HL-60 (cell line): ENCODE measurements at regions not wholly inside any gene's neighbourhood (a gene's known extent, or its start where the extent isn't known, plus 50 kb on each side); places are given as distances from the start of the nearest gene placed in this dataset.

Source experiments
- DNase-seq, 2 experiments: peaks; one replicate each; pipeline ENCODE4 v3.0.0-alpha.2; 2010 to 2020; ENCODE audit warnings: low read depth in 1 of 2, low spot score in 1 of 2
- H3K27ac ChIP-seq: fragments of 250-450 bp; sonication (Bioruptor Pico); replicated peaks from 2 replicates; pipeline ENCODE4 v1.5.1; 2020; ENCODE audit warnings: mild to moderate bottlenecking, moderate library complexity
- H3K27me3 ChIP-seq: fragments of 250-450 bp; sonication (Bioruptor Pico); 2 replicates; pipeline ENCODE4 v1.5.1; 2021; ENCODE audit warnings: mild to moderate bottlenecking, moderate library complexity; ENCODE audit not compliant: insufficient read depth, poor library complexity, severe bottlenecking
- H3K4me3 ChIP-seq: replicated peaks from 2 replicates; pipeline ENCODE4 v1.5.1; 2011; ENCODE audit warnings: mild to moderate bottlenecking, control low read depth, low read length; ENCODE audit not compliant: insufficient read depth
- GABPA ChIP-seq: IDR thresholded peaks from 2 replicates; pipeline ENCODE4 v1.6.1; 2012; ENCODE audit warnings: low read depth
- POLR2AphosphoS5 ChIP-seq: IDR thresholded peaks from 2 replicates; pipeline ENCODE4 v1.6.1; 2012; ENCODE audit warnings: low read depth
- SPI1 ChIP-seq: IDR thresholded peaks from 2 replicates; pipeline ENCODE4 v1.6.1; 2012; ENCODE audit warnings: low read depth, mild to moderate bottlenecking, borderline replicate concordance
- TF ChIP-seq, protein P1 (sequence below): IDR thresholded peaks from 2 replicates; pipeline ENCODE4 v1.6.1; 2012; ENCODE audit warnings: low read depth; ENCODE audit not compliant: insufficient replicate concordance
- TF ChIP-seq, protein P2 (sequence below): IDR thresholded peaks from one replicate; pipeline ENCODE4 v1.5.1; 2011; ENCODE audit warnings: low read length, control low read depth, inconsistent platforms; ENCODE audit not compliant: insufficient read depth

DNA sequence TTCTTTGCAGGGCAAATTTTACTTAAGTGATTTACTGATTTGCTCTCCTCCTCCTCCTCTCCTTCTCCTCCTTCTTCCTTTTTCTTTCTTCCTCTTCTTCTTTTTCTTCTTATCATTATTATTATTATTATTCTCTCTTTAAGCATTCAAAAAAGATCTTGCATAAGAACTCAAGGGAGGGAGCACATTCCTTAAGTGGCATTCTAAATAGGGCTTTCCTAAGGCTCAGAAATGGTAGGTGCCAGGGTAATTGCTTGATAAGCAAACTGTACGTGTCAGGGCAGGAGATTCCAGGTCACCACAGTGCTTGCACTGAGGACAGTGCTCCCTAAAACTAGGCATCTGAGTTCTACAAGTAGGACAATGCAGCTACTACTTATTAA lies 92.4 kb downstream of the SPTSSA start:
- no peak overlapping the region for H3K27ac ChIP-seq
- no peak overlapping the region for H3K4me3 ChIP-seq
- DNase-seq: no peak
- no peaks in the 10 kb centered on the region for H3K27me3 ChIP-seq
- TF ChIP-seq, protein P1, sequence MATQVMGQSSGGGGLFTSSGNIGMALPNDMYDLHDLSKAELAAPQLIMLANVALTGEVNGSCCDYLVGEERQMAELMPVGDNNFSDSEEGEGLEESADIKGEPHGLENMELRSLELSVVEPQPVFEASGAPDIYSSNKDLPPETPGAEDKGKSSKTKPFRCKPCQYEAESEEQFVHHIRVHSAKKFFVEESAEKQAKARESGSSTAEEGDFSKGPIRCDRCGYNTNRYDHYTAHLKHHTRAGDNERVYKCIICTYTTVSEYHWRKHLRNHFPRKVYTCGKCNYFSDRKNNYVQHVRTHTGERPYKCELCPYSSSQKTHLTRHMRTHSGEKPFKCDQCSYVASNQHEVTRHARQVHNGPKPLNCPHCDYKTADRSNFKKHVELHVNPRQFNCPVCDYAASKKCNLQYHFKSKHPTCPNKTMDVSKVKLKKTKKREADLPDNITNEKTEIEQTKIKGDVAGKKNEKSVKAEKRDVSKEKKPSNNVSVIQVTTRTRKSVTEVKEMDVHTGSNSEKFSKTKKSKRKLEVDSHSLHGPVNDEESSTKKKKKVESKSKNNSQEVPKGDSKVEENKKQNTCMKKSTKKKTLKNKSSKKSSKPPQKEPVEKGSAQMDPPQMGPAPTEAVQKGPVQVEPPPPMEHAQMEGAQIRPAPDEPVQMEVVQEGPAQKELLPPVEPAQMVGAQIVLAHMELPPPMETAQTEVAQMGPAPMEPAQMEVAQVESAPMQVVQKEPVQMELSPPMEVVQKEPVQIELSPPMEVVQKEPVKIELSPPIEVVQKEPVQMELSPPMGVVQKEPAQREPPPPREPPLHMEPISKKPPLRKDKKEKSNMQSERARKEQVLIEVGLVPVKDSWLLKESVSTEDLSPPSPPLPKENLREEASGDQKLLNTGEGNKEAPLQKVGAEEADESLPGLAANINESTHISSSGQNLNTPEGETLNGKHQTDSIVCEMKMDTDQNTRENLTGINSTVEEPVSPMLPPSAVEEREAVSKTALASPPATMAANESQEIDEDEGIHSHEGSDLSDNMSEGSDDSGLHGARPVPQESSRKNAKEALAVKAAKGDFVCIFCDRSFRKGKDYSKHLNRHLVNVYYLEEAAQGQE: no peak
- TF ChIP-seq SPI1 (no peak), POLR2AphosphoS5 (no peak), GABPA (no peak)
- TF ChIP-seq, protein P2, sequence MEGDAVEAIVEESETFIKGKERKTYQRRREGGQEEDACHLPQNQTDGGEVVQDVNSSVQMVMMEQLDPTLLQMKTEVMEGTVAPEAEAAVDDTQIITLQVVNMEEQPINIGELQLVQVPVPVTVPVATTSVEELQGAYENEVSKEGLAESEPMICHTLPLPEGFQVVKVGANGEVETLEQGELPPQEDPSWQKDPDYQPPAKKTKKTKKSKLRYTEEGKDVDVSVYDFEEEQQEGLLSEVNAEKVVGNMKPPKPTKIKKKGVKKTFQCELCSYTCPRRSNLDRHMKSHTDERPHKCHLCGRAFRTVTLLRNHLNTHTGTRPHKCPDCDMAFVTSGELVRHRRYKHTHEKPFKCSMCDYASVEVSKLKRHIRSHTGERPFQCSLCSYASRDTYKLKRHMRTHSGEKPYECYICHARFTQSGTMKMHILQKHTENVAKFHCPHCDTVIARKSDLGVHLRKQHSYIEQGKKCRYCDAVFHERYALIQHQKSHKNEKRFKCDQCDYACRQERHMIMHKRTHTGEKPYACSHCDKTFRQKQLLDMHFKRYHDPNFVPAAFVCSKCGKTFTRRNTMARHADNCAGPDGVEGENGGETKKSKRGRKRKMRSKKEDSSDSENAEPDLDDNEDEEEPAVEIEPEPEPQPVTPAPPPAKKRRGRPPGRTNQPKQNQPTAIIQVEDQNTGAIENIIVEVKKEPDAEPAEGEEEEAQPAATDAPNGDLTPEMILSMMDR: no peak

DNA sequence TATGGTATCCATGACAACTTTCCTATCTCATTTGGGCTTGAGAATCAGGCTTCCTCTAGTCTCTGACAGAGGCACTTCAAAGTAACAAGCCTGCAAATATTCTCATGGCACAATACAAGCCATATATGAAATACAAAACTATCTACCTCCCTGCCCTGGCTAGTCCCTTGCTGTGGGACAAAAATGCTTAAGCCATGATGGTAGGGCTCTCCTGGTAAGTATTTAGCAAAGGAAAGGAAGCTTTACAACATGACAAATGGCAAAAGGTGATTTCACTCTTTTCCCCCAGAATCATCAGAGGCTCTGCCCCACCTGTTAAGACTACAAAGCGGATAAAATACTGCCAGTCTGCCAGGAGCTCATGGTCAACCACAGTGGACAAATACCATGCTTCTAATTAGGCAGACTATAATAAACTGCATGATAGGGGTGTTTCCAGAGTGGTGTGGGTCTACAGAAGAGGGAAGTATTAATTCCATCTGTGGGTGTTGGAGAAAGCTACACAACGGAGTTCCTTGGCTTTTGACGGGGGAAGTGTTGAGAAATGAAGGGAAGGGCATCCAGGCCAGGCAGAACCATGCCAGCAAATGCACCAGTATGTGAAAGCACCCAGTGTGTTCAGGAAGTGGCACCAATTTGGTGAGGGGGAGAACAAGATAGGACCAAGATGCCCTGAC lies 92.9 kb downstream of the SPTSSA start:
- TF ChIP-seq, protein P1: no peak
- TF ChIP-seq POLR2AphosphoS5 (no peak), SPI1 (no peak), GABPA (no peak)
- TF ChIP-seq, protein P2: no peak
- Histone ChIP-seq H3K27me3 (no peaks in the 10 kb centered on the region), H3K27ac (peak overlapping the region; percentile 70), H3K4me3 (no peak overlapping the region)
- peak in 1 of 2 experiments; percentile 44 for DNase-seq

DNA sequence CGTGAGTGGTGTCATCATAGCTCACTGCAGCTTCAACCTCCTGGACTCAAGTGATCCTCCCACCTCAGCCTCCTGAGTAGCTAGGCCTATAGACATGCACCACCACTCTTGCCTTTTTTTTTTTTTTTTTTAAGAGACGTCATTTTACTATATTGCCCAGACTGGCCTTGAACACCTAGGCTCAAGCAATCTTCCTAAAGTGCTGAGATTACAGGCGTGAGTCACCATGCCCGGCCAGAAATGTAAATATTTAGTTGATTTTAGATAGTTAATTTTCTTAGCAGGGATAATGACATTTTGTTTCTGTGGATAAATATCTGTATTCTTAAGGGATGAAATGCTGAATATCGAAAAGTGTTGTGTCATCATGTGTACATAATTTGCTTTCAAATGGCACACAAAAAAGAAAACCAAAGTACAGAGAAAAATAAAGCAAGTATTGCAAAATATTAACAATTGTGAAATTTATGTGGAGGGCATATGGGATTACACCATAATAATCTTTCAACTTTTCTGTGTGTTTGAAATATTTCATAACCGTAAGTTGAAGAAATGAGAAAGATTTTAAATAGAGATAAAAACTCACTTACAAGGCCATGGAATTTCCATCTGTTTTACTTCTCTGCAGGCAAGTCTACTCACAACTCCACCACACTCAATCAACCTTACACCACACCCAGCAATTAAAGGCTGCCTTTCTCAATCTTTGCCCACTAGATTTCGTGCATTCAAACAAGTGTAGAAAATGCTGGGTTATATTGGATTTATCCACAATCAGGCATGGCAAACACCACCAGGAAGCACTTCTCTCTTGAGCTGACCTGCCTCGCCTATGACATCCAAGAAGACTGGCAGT lies 93.7 kb downstream of the SPTSSA start:
- Histone ChIP-seq H3K27ac (peak overlapping the region; percentile 70), H3K4me3 (no peak overlapping the region), H3K27me3 (no peaks in the 10 kb centered on the region)
- TF ChIP-seq GABPA (peak; percentile 21; the same call in 1 of the 2 replicates), SPI1 (no peak), POLR2AphosphoS5 (no peak)
- TF ChIP-seq, protein P2: no peak
- TF ChIP-seq, protein P1: no peak
- peak; percentile 69 to 89 for DNase-seq
